PC-3 (cell line): ENCODE measurements at regions not wholly inside any gene's neighbourhood (a gene's known extent, or its start where the extent isn't known, plus 50 kb on each side); places are given as distances from the start of the nearest gene placed in this dataset.

Experiments
- ATAC-seq: fragments of 200-7000 bp; cut with Tn5 transposase; 2 replicates; pipeline ENCODE4 v1.9.1; 2020; ENCODE audit warnings: mild to moderate bottlenecking, moderate library complexity
- BruUV-seq: library from RNA; stranded (reverse); fragments of 400-500 nt; replicated peaks from 2 replicates; lab custom pipeline; 2021; lab: Mats Ljungman, UMichigan
- CTCF ChIA-PET: fragments of 300-600 bp; sonication (Branson Sonifier 250); formaldehyde crosslinking; loops from one replicate; lab custom pipeline; 2022; ENCODE audit warnings: antibody characterized with exemption; lab: Charles Lee
- POLR2A ChIA-PET: fragments of 300-600 bp; sonication (Branson Sonifier 250); formaldehyde crosslinking; loops from one replicate; lab custom pipeline; 2022; ENCODE audit warnings: antibody characterized with exemption; ENCODE audit not compliant: unreplicated experiment; lab: Charles Lee
- DNase-seq: peaks from one replicate; pipeline ENCODE4 v3.0.0-alpha.2; 2015
- H2AFZ ChIP-seq: fragments of 300-600 bp; sonication (generic); 2 replicates; pipeline ENCODE4 v1.6.0; 2016; ENCODE audit warnings: antibody characterized with exemption, low read length
- H3F3A ChIP-seq: fragments of 300-600 bp; sonication (generic); one replicate; pipeline ENCODE4 v1.6.0; 2017; ENCODE audit warnings: antibody characterized with exemption, low read length, control low read depth, mild to moderate bottlenecking; ENCODE audit not compliant: unreplicated experiment
- H3K27ac ChIP-seq: fragments of 300-600 bp; sonication (generic); 2 replicates; pipeline ENCODE4 v1.5.1; 2016; ENCODE audit warnings: mild to moderate bottlenecking, low read length
- H3K27me3 ChIP-seq: fragments of 300-600 bp; sonication (generic); 2 replicates; pipeline ENCODE4 v1.6.1; 2016; ENCODE audit warnings: low read length, mixed read lengths
- H3K36me3 ChIP-seq: fragments of 300-600 bp; sonication (generic); 2 replicates; pipeline ENCODE4 v1.6.1; 2016; ENCODE audit warnings: low read depth, mixed run types, low read length, mixed read lengths
- H3K4me1 ChIP-seq: fragments of 300-600 bp; sonication (generic); 2 replicates; pipeline ENCODE4 v1.5.1; 2016; ENCODE audit warnings: low read length; ENCODE audit not compliant: insufficient read depth
- H3K4me2 ChIP-seq: fragments of 300-600 bp; sonication (generic); 2 replicates; pipeline ENCODE4 v1.6.0; 2016; ENCODE audit warnings: low read length
- H3K4me3 ChIP-seq: fragments of 300-600 bp; sonication (generic); 2 replicates; pipeline ENCODE4 v1.5.1; 2016; ENCODE audit warnings: mild to moderate bottlenecking, low read length, mixed read lengths
- H3K79me2 ChIP-seq: fragments of 300-600 bp; sonication (generic); 2 replicates; pipeline ENCODE4 v1.6.1; 2017; ENCODE audit warnings: low read length, mixed read lengths
- H3K9ac ChIP-seq: fragments of 300-600 bp; sonication (generic); 2 replicates; pipeline ENCODE4 v1.6.0; 2016; ENCODE audit warnings: mild to moderate bottlenecking, low read length
- H3K9me2 ChIP-seq: fragments of 300-600 bp; sonication (generic); replicated peaks from 2 replicates; pipeline ENCODE4 v1.6.1; 2016; ENCODE audit warnings: mixed run types, low read length, mixed read lengths
- H3K9me3 ChIP-seq: fragments of 300-600 bp; sonication (generic); 2 replicates; pipeline ENCODE4 v1.6.1; 2016; ENCODE audit warnings: low read length, mixed read lengths
- H4K20me1 ChIP-seq: fragments of 300-600 bp; sonication (generic); 2 replicates; pipeline ENCODE4 v1.6.1; 2016; ENCODE audit warnings: low read length, mixed read lengths
- CTCF ChIP-seq: fragments of 300-600 bp; sonication (generic); conservative IDR thresholded peaks from 2 replicates; pipeline ENCODE4 v1.5.1; 2017; ENCODE audit warnings: antibody characterized with exemption, low read depth, mild to moderate bottlenecking, low read length
- EZH2 ChIP-seq: fragments of 300-600 bp; sonication (generic); IDR thresholded peaks from one replicate; pipeline ENCODE4 v1.6.1; 2017; ENCODE audit warnings: antibody characterized with exemption, mild to moderate bottlenecking, low read length; ENCODE audit not compliant: unreplicated experiment
- EZH2phosphoT487 ChIP-seq: fragments of 300-600 bp; sonication (generic); IDR thresholded peaks from 2 replicates; pipeline ENCODE4 v1.6.1; 2018; ENCODE audit warnings: mild to moderate bottlenecking, antibody characterized with exemption, low read length, borderline replicate concordance
- intact Hi-C: fragments of 100-400 bp; cut with micrococcal nuclease; formaldehyde crosslinking; loops from 2 replicates; pipeline ENCODE4 v1.9.0; 2023

DNA sequence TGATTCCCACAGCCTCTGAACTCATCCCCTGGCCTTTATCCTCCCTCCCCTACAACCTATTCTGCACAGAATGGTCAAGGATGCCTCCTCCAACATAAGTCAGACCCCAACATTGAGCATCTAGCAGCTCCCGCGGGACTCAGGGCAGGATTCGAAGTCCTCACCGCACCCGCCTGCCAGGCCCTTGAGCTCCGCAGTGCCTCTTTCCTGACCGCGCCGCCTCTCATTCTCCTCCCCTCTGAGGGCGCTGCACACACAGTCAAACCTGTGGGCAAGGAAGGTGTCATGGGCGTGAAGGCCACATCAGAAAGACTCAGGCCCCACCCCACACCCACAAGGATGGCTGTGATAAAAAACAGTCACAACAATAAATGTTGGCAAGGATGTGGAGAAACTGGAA lies 84.1 kb downstream of the CPZ start:
- H3F3A ChIP-seq, result no peaks in the 10 kb centered on the region
- H4K20me1 ChIP-seq, result no peaks in the 10 kb centered on the region
- H3K36me3 ChIP-seq, result no peaks in the 10 kb centered on the region
- intact Hi-C loops, result no loop called here
- H3K9me3 ChIP-seq, result no peaks in the 10 kb centered on the region
- H2AFZ ChIP-seq, result no peak overlapping the region
- CTCF ChIA-PET, result no interaction called here
- no peaks in the 10 kb centered on the region for H3K4me1 ChIP-seq
- H3K27me3 ChIP-seq, result peaks cover 49% of the 10 kb centered on the region
- no peak overlapping the region for H3K4me2 ChIP-seq
- POLR2A ChIA-PET, result no interaction called here
- ATAC-seq (no peak), DNase-seq (no peak)
- no peaks in the 10 kb centered on the region for H3K9me2 ChIP-seq
- H3K27ac ChIP-seq, result no peak overlapping the region
- H3K79me2 ChIP-seq, result no peaks in the 10 kb centered on the region
- no peak for TF ChIP-seq EZH2phosphoT487
- TF ChIP-seq EZH2, result no peak
- TF ChIP-seq CTCF, result no peak
- no TSS peak for BruUV-seq
- no peak overlapping the region for H3K9ac ChIP-seq
- no peak overlapping the region for H3K4me3 ChIP-seq

GRCh38 chr4:8675906-8676305 lies 83.3 kb downstream of the CPZ start:
- no peak overlapping the region for H3K9ac ChIP-seq
- H3K4me2 ChIP-seq, result no peak overlapping the region
- H4K20me1 ChIP-seq, result no peaks in the 10 kb centered on the region
- H3K9me2 ChIP-seq, result no peaks in the 10 kb centered on the region
- H3K27me3 ChIP-seq, result peaks cover 50% of the 10 kb centered on the region
- H3K36me3 ChIP-seq, result no peaks in the 10 kb centered on the region
- H3K4me1 ChIP-seq, result no peaks in the 10 kb centered on the region
- no peak for DNase-seq
- ChIA-PET CTCF (no interaction called here), POLR2A (no interaction called here)
- H3K27ac ChIP-seq, result no peak overlapping the region
- no peak for ATAC-seq
- BruUV-seq, result no TSS peak
- H2AFZ ChIP-seq, result no peak overlapping the region
- no peaks in the 10 kb centered on the region for H3K9me3 ChIP-seq
- no peaks in the 10 kb centered on the region for H3F3A ChIP-seq
- TF ChIP-seq CTCF, result no peak
- no peak for TF ChIP-seq EZH2phosphoT487
- no peak for TF ChIP-seq EZH2
- H3K79me2 ChIP-seq, result no peaks in the 10 kb centered on the region
- no peak overlapping the region for H3K4me3 ChIP-seq
- intact Hi-C loops, result no loop called here

DNA sequence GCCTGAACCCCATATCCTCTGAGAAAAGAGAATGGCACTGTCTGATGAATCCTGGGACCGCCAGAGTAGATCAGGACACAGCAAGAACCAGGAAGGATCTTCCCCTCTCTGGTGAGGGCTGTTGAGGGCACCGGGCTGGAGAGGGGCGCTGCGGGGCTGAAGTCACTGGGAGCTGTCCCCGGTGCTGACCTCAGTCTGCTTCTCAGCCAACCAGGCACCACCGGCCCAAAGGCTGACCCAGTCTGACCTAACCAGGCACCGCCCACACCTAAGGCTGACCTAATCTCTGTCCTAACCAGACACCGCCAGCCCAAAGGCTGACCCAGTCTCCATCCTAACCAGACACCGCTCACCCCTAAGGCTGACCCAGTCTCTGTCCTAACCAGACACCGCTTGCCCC lies 82.8 kb downstream of the CPZ start:
- H3K4me3 ChIP-seq, result no peak overlapping the region
- no peaks in the 10 kb centered on the region for H3F3A ChIP-seq
- POLR2A ChIA-PET, result no interaction called here
- H3K9me3 ChIP-seq, result no peaks in the 10 kb centered on the region
- H3K27me3 ChIP-seq, result peaks cover 46% of the 10 kb centered on the region
- H3K9me2 ChIP-seq, result no peaks in the 10 kb centered on the region
- CTCF ChIA-PET, result no interaction called here
- ATAC-seq (no peak), DNase-seq (peak; percentile 12)
- intact Hi-C loops, result no loop called here
- H3K9ac ChIP-seq, result no peak overlapping the region
- no peak for TF ChIP-seq EZH2phosphoT487
- no peak for TF ChIP-seq CTCF
- no peak for TF ChIP-seq EZH2
- no peaks in the 10 kb centered on the region for H3K36me3 ChIP-seq
- no peak overlapping the region for H3K4me2 ChIP-seq
- no peaks in the 10 kb centered on the region for H3K4me1 ChIP-seq
- H2AFZ ChIP-seq, result no peak overlapping the region
- no peaks in the 10 kb centered on the region for H4K20me1 ChIP-seq
- no peaks in the 10 kb centered on the region for H3K79me2 ChIP-seq
- H3K27ac ChIP-seq, result no peak overlapping the region
- BruUV-seq, result no TSS peak
